IMR-90 (cell line): ENCODE measurements at regions not wholly inside any gene's neighbourhood (a gene's known extent, or its start where the extent isn't known, plus 50 kb on each side); places are given as distances from the start of the nearest gene placed in this dataset.

Source experiments
- ATAC-seq: fragments of 200-7000 bp; cut with Tn5 transposase; 2 replicates; pipeline ENCODE4 v1.9.1; 2020; ENCODE audit warnings: low read depth, mild to moderate bottlenecking, moderate library complexity
- BruUV-seq: library from RNA; stranded (reverse); fragments of 400-500 nt; replicated peaks from 2 replicates; lab custom pipeline; 2021; lab: Mats Ljungman, UMichigan
- CTCF ChIA-PET: fragments of 300-600 bp; formaldehyde crosslinking; extraction: SDS; loops from one replicate; lab custom pipeline; 2021; ENCODE audit warnings: antibody characterized with exemption; lab: Yijun Ruan, JAX
- POLR2A ChIA-PET: fragments of 300-600 bp; sonication (Branson Sonifier 250); formaldehyde crosslinking; loops from one replicate; lab custom pipeline; 2022; ENCODE audit warnings: antibody characterized with exemption; ENCODE audit not compliant: unreplicated experiment; lab: Charles Lee
- DNase-seq: peaks from one replicate; pipeline ENCODE4 v3.0.0; 2013
- H2AFZ ChIP-seq: replicated peaks from 2 replicates; pipeline ENCODE3; 2013; ENCODE audit warnings: low read length, mild to moderate bottlenecking; ENCODE audit not compliant: poor library complexity
- H2AK5ac ChIP-seq: 2 replicates; pipeline ENCODE4 v1.6.1; 2013; ENCODE audit warnings: low read depth, low read length, inconsistent platforms
- H2AK9ac ChIP-seq: replicated peaks from 2 replicates; pipeline ENCODE3; 2013; ENCODE audit warnings: mild to moderate bottlenecking, low read depth, low read length, moderate library complexity; ENCODE audit not compliant: poor library complexity
- H2BK120ac ChIP-seq: 2 replicates; pipeline ENCODE4 v1.6.1; 2013; ENCODE audit warnings: low read depth, low read length, inconsistent platforms
- H2BK15ac ChIP-seq: 3 replicates; pipeline ENCODE4 v1.6.1; 2013; ENCODE audit warnings: low read depth, low read length, inconsistent platforms
- H2BK20ac ChIP-seq: 2 replicates; pipeline ENCODE4 v1.6.1; 2013; ENCODE audit warnings: low read depth, mild to moderate bottlenecking, inconsistent platforms, low read length, moderate library complexity
- H2BK5ac ChIP-seq: 2 replicates; pipeline ENCODE4 v1.6.1; 2013; ENCODE audit warnings: mild to moderate bottlenecking, low read depth, low read length, inconsistent platforms; ENCODE audit not compliant: poor library complexity, severe bottlenecking
- H3K14ac ChIP-seq: replicated peaks from 2 replicates; pipeline ENCODE4 v1.6.1; 2013; ENCODE audit warnings: low read depth, low read length, inconsistent platforms
- H3K18ac ChIP-seq: 2 replicates; pipeline ENCODE4 v1.6.1; 2013; ENCODE audit warnings: low read depth, low read length, control low read depth
- H3K23ac ChIP-seq: 2 replicates; pipeline ENCODE4 v1.6.1; 2013; ENCODE audit warnings: low read depth, low read length, inconsistent platforms
- H3K27ac ChIP-seq: 2 replicates; pipeline ENCODE4 v1.5.1; 2013; ENCODE audit warnings: mild to moderate bottlenecking, control low read depth, low read length; ENCODE audit not compliant: insufficient read depth
- H3K27me3 ChIP-seq: 2 replicates; pipeline ENCODE4 v1.6.1; 2013; ENCODE audit warnings: low read length; ENCODE audit not compliant: control insufficient read depth, insufficient read depth
- H3K36me3 ChIP-seq: 2 replicates; pipeline ENCODE4 v1.6.1; 2013; ENCODE audit warnings: low read length, mixed read lengths; ENCODE audit not compliant: control insufficient read depth, insufficient read depth
- H3K4ac ChIP-seq: 2 replicates; pipeline ENCODE4 v1.6.1; 2013; ENCODE audit warnings: low read depth, low read length, inconsistent platforms
- H3K4me1 ChIP-seq: 2 replicates; pipeline ENCODE4 v1.6.1; 2013; ENCODE audit warnings: low read length, mixed read lengths; ENCODE audit not compliant: control insufficient read depth, insufficient read depth
- H3K4me2 ChIP-seq: 2 replicates; pipeline ENCODE4 v1.6.1; 2013; ENCODE audit warnings: low read depth, mild to moderate bottlenecking, control low read depth, low read length, moderate library complexity
- H3K4me3 ChIP-seq: 2 replicates; pipeline ENCODE4 v1.5.1; 2013; ENCODE audit warnings: low read depth, mild to moderate bottlenecking, control low read depth, low read length, moderate library complexity; ENCODE audit not compliant: insufficient read depth
- H3K56ac ChIP-seq: 2 replicates; pipeline ENCODE4 v1.6.1; 2013; ENCODE audit warnings: low read length, inconsistent platforms; ENCODE audit not compliant: insufficient read depth; ENCODE audit errors: extremely low read depth
- H3K79me1 ChIP-seq, 2 experiments: 2 replicates each; pipeline ENCODE4 v1.6.1; 2013; ENCODE audit warnings: low read length in 2 of 2, inconsistent platforms in 1 of 2, low read depth in 1 of 2
- H3K9ac ChIP-seq: 2 replicates; pipeline ENCODE4 v1.6.1; 2013; ENCODE audit warnings: low read depth, low read length, control low read depth
- H3K9me1 ChIP-seq: 2 replicates; pipeline ENCODE4 v1.6.1; 2013; ENCODE audit warnings: low read length, inconsistent platforms; ENCODE audit not compliant: insufficient read depth
- H3K9me3 ChIP-seq: 2 replicates; pipeline ENCODE4 v1.6.1; 2013; ENCODE audit warnings: low read length; ENCODE audit not compliant: control insufficient read depth, insufficient read depth
- H4K20me1 ChIP-seq: 2 replicates; pipeline ENCODE4 v1.6.1; 2013; ENCODE audit warnings: low read length, inconsistent platforms; ENCODE audit not compliant: insufficient read depth
- H4K5ac ChIP-seq: 2 replicates; pipeline ENCODE4 v1.6.1; 2013; ENCODE audit warnings: mild to moderate bottlenecking, low read depth, low read length, control low read depth
- H4K8ac ChIP-seq, 2 experiments: 2 replicates each; pipeline ENCODE4 v1.6.1; 2013; ENCODE audit warnings: low read depth in 2 of 2, low read length in 2 of 2, control low read depth in 1 of 2, inconsistent platforms in 1 of 2
- H4K91ac ChIP-seq: 2 replicates; pipeline ENCODE4 v1.6.1; 2013; ENCODE audit warnings: low read depth, low read length, inconsistent platforms; ENCODE audit not compliant: insufficient read depth
- FOS ChIP-seq: fragments of 150-350 bp; IDR thresholded peaks from 2 replicates; pipeline ENCODE4 v1.6.1; 2016; ENCODE audit warnings: low read depth, low read length
- MAFK ChIP-seq: IDR thresholded peaks from 2 replicates; pipeline ENCODE4 v1.6.1; 2012; ENCODE audit warnings: low read depth, low read length, improper control_type of control experiment
- MAZ ChIP-seq: IDR thresholded peaks from 2 replicates; pipeline ENCODE4 v1.6.1; 2012; ENCODE audit warnings: low read depth, mild to moderate bottlenecking, low read length, improper control_type of control experiment, moderate library complexity, borderline replicate concordance
- MXI1 ChIP-seq: IDR thresholded peaks from 2 replicates; pipeline ENCODE4 v1.6.1; 2012; ENCODE audit warnings: low read depth, mild to moderate bottlenecking, low read length, moderate library complexity, borderline replicate concordance
- WGBS, 2 experiments: methylation state at CpG; one replicate each; pipeline versions ENCODE4 v1.1.5 to v1.1.7; 2013; ENCODE audit warnings: missing lambda C conversion rate in 2 of 2; ENCODE audit not compliant: insufficient read length in 1 of 2; ENCODE audit errors: extremely low coverage in 2 of 2; 5-methylcytosine and 5-hydroxymethylcytosine counted together
- dilution Hi-C: fragments of 300-500 bp; cut with HindIII; formaldehyde crosslinking; loops from one replicate; pipeline ENCODE4 v1.14.3; 2018; ENCODE audit warnings: low sequenced_read_pairs; ENCODE audit not compliant: unreplicated experiment
- in situ Hi-C: fragments of 300-500 bp; cut with MboI; formaldehyde crosslinking; loops from 3 replicates; pipeline ENCODE4 v1.14.3; 2019; ENCODE audit warnings: low sequenced_read_pairs, inconsistent platforms, mixed read lengths
- intact Hi-C: fragments of 100-400 bp; cut with micrococcal nuclease; formaldehyde crosslinking; loops from 2 replicates; pipeline ENCODE4 v1.10.0; 2022

DNA sequence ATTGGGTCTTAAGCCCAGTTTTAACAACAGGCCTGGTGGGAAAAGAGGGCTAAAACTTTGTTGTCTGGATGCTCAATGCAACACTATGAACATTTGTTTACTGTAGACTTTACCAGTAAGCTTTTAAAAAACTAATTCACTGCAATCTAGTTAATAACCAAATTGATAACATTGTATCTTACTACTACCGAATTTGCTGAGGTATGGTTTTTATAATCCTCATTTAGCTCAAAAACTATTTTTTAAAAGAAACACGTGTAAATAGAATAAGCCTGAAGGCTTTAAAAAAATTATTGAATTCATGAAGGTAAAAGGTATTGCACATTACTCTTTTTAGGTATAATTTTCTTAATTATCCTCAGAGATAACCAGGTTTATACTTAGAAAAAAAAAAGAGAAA, 500.6 kb downstream of the RWDD3 start:
- no peak overlapping the region for H2AK9ac ChIP-seq
- H2BK120ac ChIP-seq = no peak overlapping the region
- DNase-seq (no peak), ATAC-seq (no peak)
- ChIA-PET CTCF (no interaction called here), POLR2A (no interaction called here)
- no peaks in the 10 kb centered on the region for H3K36me3 ChIP-seq
- H2BK15ac ChIP-seq = no peak overlapping the region
- intact Hi-C loops (loop anchor here (10.0 kb wide), 1 partner anchor 270 kb away; no protein-coding TSS in a partner anchor), in situ Hi-C loops (no loop called here), dilution Hi-C loops (no loop called here)
- no peak overlapping the region for H3K9ac ChIP-seq
- H3K9me1 ChIP-seq = no peaks in the 10 kb centered on the region
- H2AK5ac ChIP-seq = no peak overlapping the region
- H4K91ac ChIP-seq = no peak overlapping the region
- no peaks in the 10 kb centered on the region; the same call in 1 of the 2 replicates for H3K9me3 ChIP-seq
- no peaks in the 10 kb centered on the region for H4K20me1 ChIP-seq
- no peak overlapping the region for H3K4me2 ChIP-seq
- H3K14ac ChIP-seq = no peak overlapping the region
- no CpG with 5 or more reads among the region's 2 CpGs for WGBS, 2 experiments
- no peak overlapping the region for H2AFZ ChIP-seq
- no peak overlapping the region for H2BK20ac ChIP-seq
- no peak overlapping the region for H3K4me3 ChIP-seq
- no peaks in the 10 kb centered on the region for H3K4me1 ChIP-seq
- no TSS peak for BruUV-seq
- no peak overlapping the region for H3K4ac ChIP-seq
- no peak overlapping the region for H2BK5ac ChIP-seq
- H3K18ac ChIP-seq = no peak overlapping the region
- no peak for TF ChIP-seq MXI1
- TF ChIP-seq MAFK = peak; percentile 67
- TF ChIP-seq MAZ = no peak
- TF ChIP-seq FOS = no peak
- H3K56ac ChIP-seq = no peak overlapping the region
- H3K23ac ChIP-seq = no peak overlapping the region
- no peak overlapping the region for H3K27ac ChIP-seq
- no peak overlapping the region for H4K8ac ChIP-seq
- no peak overlapping the region for H4K5ac ChIP-seq
- H3K27me3 ChIP-seq = no peaks in the 10 kb centered on the region
- H3K79me1 ChIP-seq = no peaks in the 10 kb centered on the region
